Fibroblast of lung (primary cell): ENCODE measurements at regions not wholly inside any gene's neighbourhood (a gene's known extent, or its start where the extent isn't known, plus 50 kb on each side); places are given as distances from the start of the nearest gene placed in this dataset.
A peak's percentile ranks its signal among the peaks of the same experiment; 100 is the strongest.

Experiments
- DNase-seq, 2 donors: peaks; one replicate each; pipeline versions ENCODE4 v3.0.0 to v3.0.0-alpha.2; 2010; ENCODE audit warnings: low read depth in 2 of 2
- H2AFZ ChIP-seq: 2 replicates; pipeline ENCODE4 v1.5.1; 2012; ENCODE audit warnings: low read length, control low read depth, inconsistent platforms
- H3K27ac ChIP-seq: 2 replicates; pipeline ENCODE4 v1.5.1; 2011; ENCODE audit warnings: low read length, control low read depth; ENCODE audit not compliant: insufficient read depth
- H3K27me3 ChIP-seq: 2 replicates; pipeline ENCODE4 v1.5.1; 2011; ENCODE audit warnings: mild to moderate bottlenecking, low read length; ENCODE audit not compliant: control insufficient read depth, insufficient read depth
- H3K36me3 ChIP-seq: 2 replicates; pipeline ENCODE4 v1.5.1; 2011; ENCODE audit warnings: low read length; ENCODE audit not compliant: control insufficient read depth, insufficient read depth
- H3K4me1 ChIP-seq: 2 replicates; pipeline ENCODE4 v1.5.1; 2011; ENCODE audit warnings: low read length; ENCODE audit not compliant: control insufficient read depth, insufficient read depth; ENCODE audit errors: extremely low read depth
- H3K4me2 ChIP-seq: 2 replicates; pipeline ENCODE4 v1.5.1; 2011; ENCODE audit warnings: low read length, control low read depth; ENCODE audit not compliant: insufficient read depth; ENCODE audit errors: extremely low read depth
- H3K4me3 ChIP-seq, 4 experiments: fragments of 200-600 bp in 1 of 4; sonication (generic) in 1 of 4; replicated peaks in 1 of 4; 2 replicates each; pipeline ENCODE4 v1.5.1; 2011 to 2016; ENCODE audit warnings: low read length in 4 of 4, low read depth in 3 of 4, mild to moderate bottlenecking in 3 of 4, control low read depth in 2 of 4, inconsistent platforms in 1 of 4, mixed read lengths in 1 of 4; ENCODE audit not compliant: insufficient read depth in 1 of 4; ENCODE audit errors: control extremely low read depth in 1 of 4
- H3K79me2 ChIP-seq: 2 replicates; pipeline ENCODE4 v1.5.1; 2012; ENCODE audit warnings: mild to moderate bottlenecking, low read length, inconsistent platforms; ENCODE audit not compliant: control insufficient read depth, insufficient read depth
- H3K9ac ChIP-seq: 2 replicates; pipeline ENCODE4 v1.5.1; 2011; ENCODE audit warnings: mild to moderate bottlenecking, low read length, control low read depth; ENCODE audit not compliant: insufficient read depth
- H3K9me3 ChIP-seq: 2 replicates; pipeline ENCODE4 v1.5.1; 2012; ENCODE audit warnings: low read depth, low read length; ENCODE audit not compliant: control insufficient read depth, insufficient read depth
- H4K20me1 ChIP-seq: 2 replicates; pipeline ENCODE4 v1.5.1; 2011; ENCODE audit warnings: low read length; ENCODE audit not compliant: control insufficient read depth, insufficient read depth; ENCODE audit errors: extremely low read depth
- EZH2 ChIP-seq: IDR thresholded peaks from 2 replicates; pipeline ENCODE4 v1.5.1; 2012; ENCODE audit warnings: low read length, control low read depth, mild to moderate bottlenecking; ENCODE audit errors: missing control alignments
- TF ChIP-seq, protein P1 (sequence below), 2 donors: IDR thresholded peaks in 1 of 2; conservative IDR thresholded peaks in 1 of 2; 1 replicate in 1 of 2; 2 replicates in 1 of 2; pipeline ENCODE4 v1.5.1; 2011 to 2012; ENCODE audit warnings: low read length in 2 of 2, control low read depth in 1 of 2, inconsistent platforms in 1 of 2, low read depth in 1 of 2, mild to moderate bottlenecking in 1 of 2

DNA sequence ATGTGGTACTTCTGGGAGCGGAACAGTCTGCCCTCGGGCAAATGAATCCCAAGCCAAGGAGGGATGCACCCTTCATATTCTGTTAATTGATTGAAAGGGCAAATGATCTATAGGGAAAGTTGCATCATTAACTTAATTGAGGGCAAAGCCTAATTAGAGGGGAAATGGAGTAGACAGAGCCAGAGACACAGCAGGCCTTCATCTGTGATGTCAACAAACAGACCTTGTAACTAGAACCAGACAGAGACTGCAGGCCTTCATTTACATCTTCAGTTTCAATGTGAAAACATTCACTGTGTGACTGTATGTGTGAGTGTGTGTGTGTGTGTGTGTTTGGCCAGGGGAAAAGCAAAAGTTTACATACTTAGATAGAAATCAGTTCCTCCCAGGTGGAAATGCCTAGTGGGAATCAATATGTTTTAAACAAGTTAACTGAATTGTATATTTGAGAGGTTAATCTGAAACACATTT, 126.4 kb downstream of the SPRY2 start:
- H3K9me3 ChIP-seq: no peaks in the 10 kb centered on the region
- H4K20me1 ChIP-seq: no peaks in the 10 kb centered on the region
- H3K27ac ChIP-seq: no peak overlapping the region
- H3K9ac ChIP-seq: no peak overlapping the region
- no peaks in the 10 kb centered on the region for H3K4me1 ChIP-seq
- H3K4me2 ChIP-seq: no peak overlapping the region
- H3K4me3 ChIP-seq: no peak overlapping the region
- no peaks in the 10 kb centered on the region for H3K27me3 ChIP-seq
- no peak overlapping the region for H2AFZ ChIP-seq
- H3K79me2 ChIP-seq: no peaks in the 10 kb centered on the region
- DNase-seq: peak in 1 of 2 donors; percentile 53
- no peaks in the 10 kb centered on the region for H3K36me3 ChIP-seq
- TF ChIP-seq, protein P1, sequence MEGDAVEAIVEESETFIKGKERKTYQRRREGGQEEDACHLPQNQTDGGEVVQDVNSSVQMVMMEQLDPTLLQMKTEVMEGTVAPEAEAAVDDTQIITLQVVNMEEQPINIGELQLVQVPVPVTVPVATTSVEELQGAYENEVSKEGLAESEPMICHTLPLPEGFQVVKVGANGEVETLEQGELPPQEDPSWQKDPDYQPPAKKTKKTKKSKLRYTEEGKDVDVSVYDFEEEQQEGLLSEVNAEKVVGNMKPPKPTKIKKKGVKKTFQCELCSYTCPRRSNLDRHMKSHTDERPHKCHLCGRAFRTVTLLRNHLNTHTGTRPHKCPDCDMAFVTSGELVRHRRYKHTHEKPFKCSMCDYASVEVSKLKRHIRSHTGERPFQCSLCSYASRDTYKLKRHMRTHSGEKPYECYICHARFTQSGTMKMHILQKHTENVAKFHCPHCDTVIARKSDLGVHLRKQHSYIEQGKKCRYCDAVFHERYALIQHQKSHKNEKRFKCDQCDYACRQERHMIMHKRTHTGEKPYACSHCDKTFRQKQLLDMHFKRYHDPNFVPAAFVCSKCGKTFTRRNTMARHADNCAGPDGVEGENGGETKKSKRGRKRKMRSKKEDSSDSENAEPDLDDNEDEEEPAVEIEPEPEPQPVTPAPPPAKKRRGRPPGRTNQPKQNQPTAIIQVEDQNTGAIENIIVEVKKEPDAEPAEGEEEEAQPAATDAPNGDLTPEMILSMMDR (conservative IDR thresholded peaks at IDR 0.05 in 1 of 2, IDR thresholded peaks at IDR 0.05 in 1 of 2; ENCODE audit: low read depth in 1 of 2, low read length in 2 of 2): no peak
- no peak for TF ChIP-seq EZH2

DNA sequence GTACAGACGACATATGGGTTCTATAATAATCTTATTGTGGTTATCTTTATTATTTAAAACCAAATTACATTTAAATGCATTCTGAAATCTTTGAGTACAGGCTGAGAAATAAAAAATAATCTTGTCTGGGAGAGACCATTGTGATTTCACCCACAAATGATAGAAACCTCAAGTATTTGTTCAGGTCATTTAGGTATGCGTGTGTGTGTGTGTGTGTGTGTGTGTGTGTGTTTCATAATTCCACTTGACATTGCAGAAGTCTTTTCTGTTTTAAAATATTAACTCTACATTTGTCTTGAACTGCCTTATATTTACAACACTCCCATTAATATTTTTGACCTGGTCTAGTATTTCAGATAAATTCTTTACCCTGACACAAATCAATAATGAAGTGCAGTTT, 126.9 kb downstream of the SPRY2 start:
- Histone ChIP-seq H4K20me1 (no peaks in the 10 kb centered on the region), H3K4me2 (no peak overlapping the region), H3K27ac (no peak overlapping the region), H3K4me3 (no peak overlapping the region), H3K9ac (no peak overlapping the region), H3K79me2 (no peaks in the 10 kb centered on the region), H2AFZ (no peak overlapping the region), H3K9me3 (no peaks in the 10 kb centered on the region), H3K27me3 (no peaks in the 10 kb centered on the region), H3K36me3 (no peaks in the 10 kb centered on the region), H3K4me1 (no peaks in the 10 kb centered on the region)
- peak in 1 of 2 donors; percentile 74 for DNase-seq
- TF ChIP-seq EZH2: no peak
- TF ChIP-seq, protein P1 (conservative IDR thresholded peaks at IDR 0.05 in 1 of 2, IDR thresholded peaks at IDR 0.05 in 1 of 2; ENCODE audit: low read depth in 1 of 2, low read length in 2 of 2): no peak

DNA sequence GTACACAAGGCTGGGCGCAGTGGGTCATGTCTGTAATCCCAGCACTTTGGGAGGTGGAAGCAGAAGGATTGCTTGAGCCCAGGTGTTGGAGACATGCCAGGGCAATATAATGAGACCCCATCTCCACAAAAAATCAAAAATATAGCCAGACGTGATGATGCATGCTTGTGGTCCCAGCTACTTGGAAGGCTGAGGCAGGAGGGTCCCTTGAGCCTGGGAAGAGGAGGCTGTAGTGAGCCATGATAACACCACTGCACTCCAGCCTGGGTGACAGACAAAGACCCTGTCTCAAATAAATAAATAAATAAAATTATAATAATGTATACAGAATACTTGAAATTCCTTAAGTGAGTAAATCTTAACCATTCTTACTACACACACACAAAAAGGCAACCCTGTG, 127.7 kb downstream of the SPRY2 start:
- Histone ChIP-seq H3K4me2 (no peak overlapping the region), H2AFZ (no peak overlapping the region), H3K27ac (no peak overlapping the region), H3K79me2 (no peaks in the 10 kb centered on the region), H3K4me3 (no peak overlapping the region), H3K9me3 (no peaks in the 10 kb centered on the region), H4K20me1 (no peaks in the 10 kb centered on the region), H3K36me3 (no peaks in the 10 kb centered on the region), H3K27me3 (no peaks in the 10 kb centered on the region), H3K9ac (no peak overlapping the region), H3K4me1 (no peaks in the 10 kb centered on the region)
- no peak for DNase-seq
- no peak for TF ChIP-seq EZH2
- TF ChIP-seq, protein P1 (conservative IDR thresholded peaks at IDR 0.05 in 1 of 2, IDR thresholded peaks at IDR 0.05 in 1 of 2; ENCODE audit: low read depth in 1 of 2, low read length in 2 of 2): no peak
